Activated T-helper 1 cell treated with Interleukin-2 at 50 U/mL for 16 hours (primary cell): ENCODE measurements at regions not wholly inside any gene's neighbourhood (a gene's known extent, or its start where the extent isn't known, plus 50 kb on each side); places are given as distances from the start of the nearest gene placed in this dataset.
"Not testable (repeated sequence)": the region's sequence is repeated elsewhere in the genome, so short reads cannot be mapped to it uniquely, and the experiment has no call there.

Source experiments
- DNase-seq: peaks from one replicate; pipeline ENCODE4 v3.0.0-alpha.2; 2020; ENCODE audit warnings: low read depth

DNA sequence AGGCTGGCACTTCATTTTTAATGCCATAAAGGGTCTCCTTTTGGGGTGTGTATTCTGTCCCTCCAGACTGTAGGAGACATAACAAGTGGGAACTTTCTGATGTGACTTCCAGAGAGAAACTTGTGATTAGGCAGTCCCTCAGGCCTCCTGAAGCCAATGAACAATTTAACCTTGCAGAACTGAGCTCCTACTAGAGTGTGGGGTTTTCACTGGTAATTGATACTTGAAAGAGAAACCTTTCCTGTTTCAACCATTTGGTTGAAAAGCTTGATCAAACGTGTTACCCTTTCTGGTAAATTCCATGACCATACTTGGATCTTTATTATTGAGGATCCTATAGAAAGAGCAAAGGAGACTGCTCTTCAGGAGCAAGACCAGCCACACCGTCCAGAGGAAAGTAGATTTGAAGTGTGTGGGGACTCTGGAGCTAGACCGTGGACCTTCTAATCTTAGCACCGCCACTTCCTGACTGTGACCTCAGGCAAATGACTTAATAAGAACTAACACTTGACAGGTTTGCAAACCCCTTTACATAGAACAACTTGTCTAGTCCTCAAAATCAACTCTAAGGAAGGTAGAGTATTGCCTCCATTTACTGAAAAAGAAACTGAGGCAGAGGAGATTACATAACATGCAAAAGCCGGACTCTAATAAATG lies 69.9 kb upstream of the GDNF start:
- not testable (repeated sequence) for DNase-seq

DNA sequence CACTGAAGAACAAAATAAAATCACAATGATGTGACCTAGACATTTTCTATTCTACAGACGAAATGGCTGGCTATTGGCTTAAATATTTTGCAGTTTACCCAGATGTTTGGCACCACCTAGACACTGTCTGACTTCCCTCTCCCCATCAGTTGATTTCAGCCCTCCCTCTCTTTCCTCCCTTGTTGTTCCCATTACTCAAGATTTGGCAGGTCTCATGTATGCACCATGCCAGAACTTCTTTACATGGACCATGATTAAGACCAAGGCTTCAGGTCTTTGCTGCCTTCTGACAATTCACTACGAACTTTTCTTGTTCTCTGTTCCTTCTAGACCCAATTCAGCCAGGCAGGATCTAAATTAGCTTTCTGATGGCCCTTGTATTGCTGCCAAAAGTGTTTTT lies 66.6 kb upstream of the GDNF start:
- no peak for DNase-seq

DNA sequence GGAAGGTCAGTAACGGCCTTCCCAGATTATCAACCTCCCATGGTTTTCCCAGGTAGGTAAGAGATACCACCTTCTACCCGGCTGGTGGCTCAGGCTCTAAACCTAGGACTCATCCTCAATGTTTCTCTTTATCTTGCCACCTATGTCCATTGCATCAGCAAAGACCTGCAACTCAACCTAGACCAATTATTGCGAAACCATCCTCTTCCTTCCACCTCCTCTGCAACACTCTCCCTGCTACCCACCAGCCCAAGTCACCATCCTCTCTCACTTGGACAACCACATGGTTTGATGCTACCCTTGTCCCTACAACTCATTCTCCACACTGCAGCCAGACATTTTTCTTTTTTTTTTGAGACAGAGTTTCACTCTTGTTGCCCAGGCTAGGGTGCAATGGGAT lies 65.4 kb upstream of the GDNF start:
- no peak for DNase-seq

GRCh38 chr5:37902323-37902722 lies 62.5 kb upstream of the GDNF start:
- no peak for DNase-seq

DNA sequence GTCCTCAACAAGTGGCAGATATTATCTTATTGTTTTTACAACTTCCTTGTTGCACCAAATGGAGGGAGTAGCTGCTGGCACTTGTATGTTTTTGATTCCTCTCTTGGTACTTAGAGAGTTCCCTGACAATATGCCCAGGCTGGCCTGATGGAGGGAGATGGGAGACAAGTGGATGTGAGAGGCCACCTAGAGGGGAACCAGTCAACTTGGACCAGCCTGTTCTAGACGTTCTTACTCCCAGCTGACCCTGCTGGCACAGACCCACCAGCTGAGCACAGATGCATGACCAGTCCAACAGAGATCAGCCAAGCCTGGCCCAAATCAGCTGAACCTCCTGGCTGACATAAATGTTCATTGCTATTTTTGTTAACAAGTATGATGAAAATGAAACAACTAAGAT lies 60.9 kb upstream of the GDNF start:
- no peak for DNase-seq

DNA sequence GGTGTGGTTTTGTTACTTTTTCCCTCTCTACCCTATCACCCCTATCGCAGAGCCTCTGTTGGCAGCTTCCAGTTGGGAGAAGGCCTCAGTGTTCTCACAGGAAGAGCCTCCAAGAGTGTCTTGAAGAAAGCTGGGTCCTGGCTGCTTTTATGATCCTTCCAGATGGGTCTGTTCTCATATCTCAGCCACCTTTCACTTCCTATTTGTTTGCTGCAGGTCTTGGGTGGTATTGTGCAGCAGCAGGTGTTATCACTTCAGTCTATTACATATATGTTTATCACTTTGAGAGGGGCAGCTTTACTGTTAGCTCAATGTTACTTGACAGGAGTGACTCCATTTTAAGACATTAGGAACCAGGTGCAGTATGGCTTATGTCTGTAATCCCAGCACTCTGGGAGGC lies 59.2 kb upstream of the GDNF start:
- DNase-seq, result no peak

DNA sequence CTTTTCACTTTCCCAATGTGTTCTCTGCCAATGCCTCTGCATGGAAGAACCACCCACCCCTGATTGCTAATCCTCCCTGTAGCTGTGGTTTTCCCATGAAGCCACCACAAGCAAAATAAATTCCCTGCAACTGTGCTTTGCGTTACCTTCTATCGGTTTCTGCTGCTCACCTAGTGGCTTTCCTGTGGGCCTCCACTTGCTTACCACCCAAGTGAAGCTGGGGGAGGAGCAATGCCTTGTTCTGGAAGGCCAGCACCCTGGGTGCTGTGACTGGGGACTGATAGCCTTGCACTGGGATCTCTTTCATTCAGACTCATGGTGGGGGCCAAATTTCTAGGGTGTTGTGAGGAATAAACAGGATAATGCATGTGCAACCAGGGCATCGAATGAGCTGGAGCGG lies 56.3 kb upstream of the GDNF start:
- DNase-seq, result no peak

- DNase-seq, result no peak
Measured at GRCh38 chr5:37893434-37894134, 53.7 kb upstream of the GDNF start.

GRCh38 chr5:37892586-37892985 lies 52.7 kb upstream of the GDNF start:
- no peak for DNase-seq

- DNase-seq, result no peak
Measured at GRCh38 chr5:37891832-37892231, 52.0 kb upstream of the GDNF start.

GRCh38 chr5:37889612-37890317 lies 49.9 kb upstream of the GDNF start:
- DNase-seq, result no peak
